Loucy (cell line): ENCODE measurements at regions not wholly inside any gene's neighbourhood (a gene's known extent, or its start where the extent isn't known, plus 50 kb on each side); places are given as distances from the start of the nearest gene placed in this dataset.

ENCODE experiments used
- EZH2phosphoT487 ChIP-seq: fragments of 200-600 bp; IDR thresholded peaks from 2 replicates; pipeline ENCODE4 v1.6.1; 2018; ENCODE audit warnings: antibody characterized with exemption, mild to moderate bottlenecking, moderate library complexity, borderline replicate concordance
- TF ChIP-seq, protein P1 (sequence below): fragments of 200-600 bp; sonication (generic); conservative IDR thresholded peaks from 2 replicates; pipeline ENCODE4 v1.5.1; 2014; ENCODE audit warnings: mild to moderate bottlenecking, antibody characterized with exemption, low read length

- TF ChIP-seq, protein P1, sequence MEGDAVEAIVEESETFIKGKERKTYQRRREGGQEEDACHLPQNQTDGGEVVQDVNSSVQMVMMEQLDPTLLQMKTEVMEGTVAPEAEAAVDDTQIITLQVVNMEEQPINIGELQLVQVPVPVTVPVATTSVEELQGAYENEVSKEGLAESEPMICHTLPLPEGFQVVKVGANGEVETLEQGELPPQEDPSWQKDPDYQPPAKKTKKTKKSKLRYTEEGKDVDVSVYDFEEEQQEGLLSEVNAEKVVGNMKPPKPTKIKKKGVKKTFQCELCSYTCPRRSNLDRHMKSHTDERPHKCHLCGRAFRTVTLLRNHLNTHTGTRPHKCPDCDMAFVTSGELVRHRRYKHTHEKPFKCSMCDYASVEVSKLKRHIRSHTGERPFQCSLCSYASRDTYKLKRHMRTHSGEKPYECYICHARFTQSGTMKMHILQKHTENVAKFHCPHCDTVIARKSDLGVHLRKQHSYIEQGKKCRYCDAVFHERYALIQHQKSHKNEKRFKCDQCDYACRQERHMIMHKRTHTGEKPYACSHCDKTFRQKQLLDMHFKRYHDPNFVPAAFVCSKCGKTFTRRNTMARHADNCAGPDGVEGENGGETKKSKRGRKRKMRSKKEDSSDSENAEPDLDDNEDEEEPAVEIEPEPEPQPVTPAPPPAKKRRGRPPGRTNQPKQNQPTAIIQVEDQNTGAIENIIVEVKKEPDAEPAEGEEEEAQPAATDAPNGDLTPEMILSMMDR: no peak
- TF ChIP-seq EZH2phosphoT487: no peak
Observed at GRCh38 chr12:54734196-54734950, 86.2 kb upstream of the DCD start.
